Endothelial cell of umbilical vein (primary cell): ENCODE measurements at regions not wholly inside any gene's neighbourhood (a gene's known extent, or its start where the extent isn't known, plus 50 kb on each side); places are given as distances from the start of the nearest gene placed in this dataset.

Experiments
- BruUV-seq: library from RNA; stranded (reverse); fragments of 400-500 nt; replicated peaks from 2 replicates; lab custom pipeline; 2021; lab: Mats Ljungman, UMichigan
- CTCF ChIA-PET: fragments of 300-600, 350-600 bp; sonication (Branson Sonifier 250); formaldehyde crosslinking; loops from one replicate; lab custom pipeline; 2021; ENCODE audit warnings: antibody characterized with exemption, inconsistent platforms; lab: Charles Lee
- POLR2A ChIA-PET: fragments of 300-600, 350-600 bp; sonication (Branson Sonifier 250); formaldehyde crosslinking; loops from one replicate; lab custom pipeline; 2021; ENCODE audit warnings: antibody characterized with exemption, inconsistent platforms; lab: Charles Lee
- DNase-seq: peaks from one replicate; pipeline ENCODE4 v3.0.0-alpha.2; 2011; ENCODE audit warnings: low read depth, low spot score
- FAIRE-seq: peaks from 2 replicates; lab custom pipeline; 2011; peaks lifted over from hg19 to GRCh38; lab: Jason Lieb, UNC
- H2AFZ ChIP-seq: 2 replicates; pipeline ENCODE4 v1.6.0; 2012; ENCODE audit warnings: low read depth, low read length, control low read depth, inconsistent platforms
- H3K27ac ChIP-seq: 2 replicates; pipeline ENCODE4 v1.5.1; 2011; ENCODE audit warnings: low read depth, mild to moderate bottlenecking, control low read depth, low read length, moderate library complexity; ENCODE audit not compliant: insufficient read depth
- H3K27me3 ChIP-seq, 2 experiments: 2 replicates each; pipeline versions ENCODE4 v1.6.0 to v1.6.1; 2011; ENCODE audit warnings: low read length in 2 of 2, mixed read lengths in 1 of 2; ENCODE audit not compliant: control insufficient read depth in 2 of 2, insufficient read depth in 2 of 2
- H3K36me3 ChIP-seq, 2 experiments: 2 replicates in 1 of 2; 3 replicates in 1 of 2; pipeline ENCODE4 v1.5.1; 2011; ENCODE audit warnings: low read length in 2 of 2, mild to moderate bottlenecking in 1 of 2, moderate library complexity in 1 of 2; ENCODE audit not compliant: control insufficient read depth in 2 of 2, insufficient read depth in 2 of 2; ENCODE audit errors: extremely low read depth in 1 of 2
- H3K4me1 ChIP-seq: 3 replicates; pipeline ENCODE4 v1.5.1; 2011; ENCODE audit warnings: mild to moderate bottlenecking, low read length; ENCODE audit not compliant: control insufficient read depth, insufficient read depth; ENCODE audit errors: extremely low read depth
- H3K4me2 ChIP-seq: 2 replicates; pipeline ENCODE4 v1.6.1; 2011; ENCODE audit warnings: low read length, control low read depth, mixed read lengths; ENCODE audit not compliant: insufficient read depth
- H3K4me3 ChIP-seq, 3 experiments: fragments of 200-600 bp in 1 of 3; sonication (generic), shearing (Covaris generic) in 1 of 3; replicated peaks in 1 of 3; 2 replicates each; pipeline ENCODE4 v1.5.1; 2011 to 2016; ENCODE audit warnings: control low read depth in 3 of 3, low read length in 3 of 3, mild to moderate bottlenecking in 2 of 3, inconsistent platforms in 1 of 3, low read depth in 1 of 3, moderate library complexity in 1 of 3; ENCODE audit not compliant: insufficient read depth in 1 of 3
- H3K79me2 ChIP-seq: 2 replicates; pipeline ENCODE4 v1.6.0; 2012; ENCODE audit warnings: low read length, inconsistent platforms; ENCODE audit not compliant: control insufficient read depth, insufficient read depth
- H3K9ac ChIP-seq: replicated peaks from 2 replicates; pipeline ENCODE3; 2011; ENCODE audit warnings: low read length, control low read depth; ENCODE audit not compliant: insufficient read depth; ENCODE audit errors: extremely low read depth
- H3K9me1 ChIP-seq: replicated peaks from 3 replicates; pipeline ENCODE4 v1.6.0; 2011; ENCODE audit warnings: mild to moderate bottlenecking, low read length; ENCODE audit not compliant: control insufficient read depth, insufficient read depth; ENCODE audit errors: extremely low read depth
- H3K9me3 ChIP-seq: replicated peaks from 2 replicates; pipeline ENCODE4 v1.5.1; 2012; ENCODE audit warnings: low read length, inconsistent platforms; ENCODE audit not compliant: control insufficient read depth, insufficient read depth
- H4K20me1 ChIP-seq: replicated peaks from 2 replicates; pipeline ENCODE3; 2011; ENCODE audit warnings: mild to moderate bottlenecking, low read length; ENCODE audit not compliant: control insufficient read depth, insufficient read depth; ENCODE audit errors: extremely low read depth
- EZH2 ChIP-seq: IDR thresholded peaks from 2 replicates; pipeline ENCODE4 v1.6.1; 2012; ENCODE audit warnings: borderline replicate concordance, low read depth, mild to moderate bottlenecking, moderate library complexity, low read length, inconsistent platforms; ENCODE audit not compliant: severe bottlenecking
- FOS ChIP-seq: IDR thresholded peaks from 2 replicates; pipeline ENCODE4 v1.6.1; 2011; ENCODE audit warnings: mild to moderate bottlenecking, low read length, moderate library complexity, borderline replicate concordance; ENCODE audit not compliant: insufficient read depth
- GATA2 ChIP-seq: IDR thresholded peaks from 2 replicates; pipeline ENCODE4 v1.7.0; 2011; ENCODE audit warnings: low read depth, mild to moderate bottlenecking, moderate library complexity, mixed read lengths, low read length; ENCODE audit not compliant: insufficient read length, insufficient read depth
- JUN ChIP-seq: IDR thresholded peaks from 2 replicates; pipeline ENCODE4 v1.6.1; 2011; ENCODE audit warnings: borderline replicate concordance, low read depth; ENCODE audit not compliant: insufficient read length, insufficient read depth
- MYC ChIP-seq: IDR thresholded peaks from one replicate; pipeline ENCODE4 v1.6.1; 2011; ENCODE audit warnings: mild to moderate bottlenecking, low read depth, low read length
- POLR2A ChIP-seq: IDR thresholded peaks from 2 replicates; pipeline ENCODE4 v1.6.1; 2012; ENCODE audit warnings: low read depth, mild to moderate bottlenecking, control low read depth, low read length
- POLR2AphosphoS5 ChIP-seq: IDR thresholded peaks from 2 replicates; pipeline ENCODE4 v1.6.1; 2012; ENCODE audit warnings: low read depth, mild to moderate bottlenecking, control low read depth, low read length, moderate library complexity; ENCODE audit not compliant: insufficient read depth
- dilution Hi-C: fragments of 300-500 bp; cut with MboI; formaldehyde crosslinking; loops from one replicate; pipeline ENCODE4 v1.15.0; 2019; ENCODE audit warnings: low sequenced_read_pairs; ENCODE audit not compliant: extremely low pct_ligation_motif_present
- intact Hi-C: fragments of 100-400 bp; cut with micrococcal nuclease; formaldehyde crosslinking; loops from one replicate; pipeline ENCODE4 v1.10.0; 2022
- TF ChIP-seq, protein P1 (sequence below): IDR thresholded peaks from 2 replicates; pipeline ENCODE4 v1.6.1; 2011; ENCODE audit not compliant: insufficient read depth, insufficient read length
- TF ChIP-seq, protein P2 (sequence below), 2 donors: IDR thresholded peaks; 1 replicate in 1 of 2; 2 replicates in 1 of 2; pipeline ENCODE4 v1.5.1; 2011; ENCODE audit warnings: low read length in 2 of 2, mild to moderate bottlenecking in 2 of 2, moderate library complexity in 2 of 2, control low read depth in 1 of 2, inconsistent platforms in 1 of 2, low read depth in 1 of 2; ENCODE audit not compliant: insufficient read depth in 1 of 2; ENCODE audit errors: extremely low read depth in 1 of 2

DNA sequence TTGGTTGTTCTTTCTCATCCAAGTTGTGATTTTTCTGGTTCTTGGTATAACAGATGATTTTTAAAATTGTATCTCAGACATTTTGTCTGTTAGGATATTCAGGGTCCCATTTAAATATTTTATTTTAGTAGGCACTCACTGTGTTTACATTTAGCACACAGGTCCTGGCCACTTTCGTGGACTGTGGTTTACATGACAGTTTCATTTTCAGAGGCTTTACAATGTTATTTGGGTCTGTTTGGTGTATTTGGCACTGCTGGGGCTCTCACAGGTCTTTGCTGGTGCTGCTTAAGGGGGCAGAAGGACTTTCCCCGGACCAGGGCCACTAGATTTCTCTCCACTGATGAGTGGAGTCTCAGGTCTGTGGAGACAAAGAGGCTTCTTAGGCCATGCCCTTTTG lies 75.5 kb upstream of the TGM3 start:
- H3K4me1 ChIP-seq = peaks cover 13% of the 10 kb centered on the region
- H3K36me3 ChIP-seq = no peaks in the 10 kb centered on the region
- no peaks in the 10 kb centered on the region for H3K9me1 ChIP-seq
- H3K4me3 ChIP-seq = no peak overlapping the region
- H3K27ac ChIP-seq = no peak overlapping the region
- TF ChIP-seq POLR2A (no peak), GATA2 (no peak), EZH2 (no peak), FOS (no peak), POLR2AphosphoS5 (no peak), JUN (no peak), MYC (no peak)
- TF ChIP-seq, protein P1, sequence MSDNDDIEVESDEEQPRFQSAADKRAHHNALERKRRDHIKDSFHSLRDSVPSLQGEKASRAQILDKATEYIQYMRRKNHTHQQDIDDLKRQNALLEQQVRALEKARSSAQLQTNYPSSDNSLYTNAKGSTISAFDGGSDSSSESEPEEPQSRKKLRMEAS = no peak
- TF ChIP-seq, protein P2, sequence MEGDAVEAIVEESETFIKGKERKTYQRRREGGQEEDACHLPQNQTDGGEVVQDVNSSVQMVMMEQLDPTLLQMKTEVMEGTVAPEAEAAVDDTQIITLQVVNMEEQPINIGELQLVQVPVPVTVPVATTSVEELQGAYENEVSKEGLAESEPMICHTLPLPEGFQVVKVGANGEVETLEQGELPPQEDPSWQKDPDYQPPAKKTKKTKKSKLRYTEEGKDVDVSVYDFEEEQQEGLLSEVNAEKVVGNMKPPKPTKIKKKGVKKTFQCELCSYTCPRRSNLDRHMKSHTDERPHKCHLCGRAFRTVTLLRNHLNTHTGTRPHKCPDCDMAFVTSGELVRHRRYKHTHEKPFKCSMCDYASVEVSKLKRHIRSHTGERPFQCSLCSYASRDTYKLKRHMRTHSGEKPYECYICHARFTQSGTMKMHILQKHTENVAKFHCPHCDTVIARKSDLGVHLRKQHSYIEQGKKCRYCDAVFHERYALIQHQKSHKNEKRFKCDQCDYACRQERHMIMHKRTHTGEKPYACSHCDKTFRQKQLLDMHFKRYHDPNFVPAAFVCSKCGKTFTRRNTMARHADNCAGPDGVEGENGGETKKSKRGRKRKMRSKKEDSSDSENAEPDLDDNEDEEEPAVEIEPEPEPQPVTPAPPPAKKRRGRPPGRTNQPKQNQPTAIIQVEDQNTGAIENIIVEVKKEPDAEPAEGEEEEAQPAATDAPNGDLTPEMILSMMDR (IDR thresholded peaks at IDR 0.05; ENCODE audit: extremely low read depth in 1 of 2, insufficient read depth in 1 of 2, low read depth in 1 of 2, low read length in 2 of 2) = no peak
- CTCF ChIA-PET = no interaction called here
- H3K9ac ChIP-seq = no peak overlapping the region
- POLR2A ChIA-PET = no interaction called here
- dilution Hi-C loops = no loop called here
- H4K20me1 ChIP-seq = no peaks in the 10 kb centered on the region
- H3K27me3 ChIP-seq = no peaks in the 10 kb centered on the region
- no peak for FAIRE-seq
- BruUV-seq = no TSS peak
- no peak overlapping the region for H2AFZ ChIP-seq
- intact Hi-C loops = no loop called here
- no peak overlapping the region for H3K4me2 ChIP-seq
- DNase-seq = no peak
- no peaks in the 10 kb centered on the region for H3K9me3 ChIP-seq
- no peaks in the 10 kb centered on the region for H3K79me2 ChIP-seq
